Lower leg skin (tissue), 4 donors: ENCODE measurements at regions not wholly inside any gene's neighbourhood (a gene's known extent, or its start where the extent isn't known, plus 50 kb on each side); places are given as distances from the start of the nearest gene placed in this dataset.

Experiments
- DNase-seq, 2 donors: peaks; one replicate each; pipeline ENCODE4 v3.0.0-alpha.2; 2019; ENCODE audit warnings: low spot score in 2 of 2
- H3K4me3 ChIP-seq: fragments of 200-600 bp; sonication (generic); 2 replicates; pipeline ENCODE4 v1.5.1; 2017; ENCODE audit warnings: mild to moderate bottlenecking, low read depth; ENCODE audit not compliant: poor library complexity, severe bottlenecking
- POLR2A ChIP-seq, 2 donors: fragments of 450-650 bp; IDR thresholded peaks; one replicate each; pipeline ENCODE4 v1.6.1; 2016 to 2017; ENCODE audit warnings: antibody characterized with exemption in 2 of 2, mild to moderate bottlenecking in 1 of 2, moderate library complexity in 1 of 2
- WGBS, 2 donors: methylation state at CpG; one replicate each; pipeline ENCODE4 v1.1.5; 2018; 5-methylcytosine and 5-hydroxymethylcytosine counted together
- intact Hi-C: fragments of 100-400 bp; cut with DNase I; formaldehyde crosslinking; loops from one replicate; pipeline ENCODE4 v1.15.0; 2023; ENCODE audit warnings: low total_unique reads
- TF ChIP-seq, protein P1 (sequence below), 3 donors: fragments of 450-650 bp; IDR thresholded peaks; one replicate each; pipeline ENCODE4 v1.5.1; 2016; ENCODE audit warnings: antibody characterized with exemption in 3 of 3, mild to moderate bottlenecking in 3 of 3, moderate library complexity in 2 of 3

DNA sequence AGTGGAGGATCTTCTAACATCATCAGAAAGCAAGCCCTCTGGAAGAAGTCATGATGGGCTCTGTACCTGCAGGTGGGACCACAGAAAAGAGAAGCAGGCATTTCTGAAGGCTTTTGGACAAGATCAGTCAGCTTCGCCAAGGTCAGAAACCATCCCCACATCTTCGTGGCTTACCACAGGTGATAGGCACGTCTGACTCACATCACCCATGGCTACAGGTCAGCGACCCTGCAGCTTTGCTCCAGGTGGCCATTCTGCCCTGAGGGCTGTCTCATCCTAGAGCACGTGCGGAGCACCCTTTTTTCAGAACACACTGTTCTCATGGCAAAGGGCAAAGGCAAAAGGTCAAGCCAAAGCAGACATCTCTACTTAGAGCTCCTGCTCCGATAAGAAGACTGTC, 518.9 kb upstream of the ADARB2 start:
- 76 to 85% methylated on average over 5 to 7 of the region's 7 CpGs for WGBS, 2 donors
- TF ChIP-seq, protein P1, sequence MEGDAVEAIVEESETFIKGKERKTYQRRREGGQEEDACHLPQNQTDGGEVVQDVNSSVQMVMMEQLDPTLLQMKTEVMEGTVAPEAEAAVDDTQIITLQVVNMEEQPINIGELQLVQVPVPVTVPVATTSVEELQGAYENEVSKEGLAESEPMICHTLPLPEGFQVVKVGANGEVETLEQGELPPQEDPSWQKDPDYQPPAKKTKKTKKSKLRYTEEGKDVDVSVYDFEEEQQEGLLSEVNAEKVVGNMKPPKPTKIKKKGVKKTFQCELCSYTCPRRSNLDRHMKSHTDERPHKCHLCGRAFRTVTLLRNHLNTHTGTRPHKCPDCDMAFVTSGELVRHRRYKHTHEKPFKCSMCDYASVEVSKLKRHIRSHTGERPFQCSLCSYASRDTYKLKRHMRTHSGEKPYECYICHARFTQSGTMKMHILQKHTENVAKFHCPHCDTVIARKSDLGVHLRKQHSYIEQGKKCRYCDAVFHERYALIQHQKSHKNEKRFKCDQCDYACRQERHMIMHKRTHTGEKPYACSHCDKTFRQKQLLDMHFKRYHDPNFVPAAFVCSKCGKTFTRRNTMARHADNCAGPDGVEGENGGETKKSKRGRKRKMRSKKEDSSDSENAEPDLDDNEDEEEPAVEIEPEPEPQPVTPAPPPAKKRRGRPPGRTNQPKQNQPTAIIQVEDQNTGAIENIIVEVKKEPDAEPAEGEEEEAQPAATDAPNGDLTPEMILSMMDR (IDR thresholded peaks at IDR 0.05), result no peak
- no peak for TF ChIP-seq POLR2A (IDR thresholded peaks at IDR 0.05)
- no peak for DNase-seq
- no peak overlapping the region for H3K4me3 ChIP-seq
- intact Hi-C loops, result no loop called here

- 28 to 32% methylated on average over 6 of the region's 6 CpGs for WGBS, 2 donors
- no peak for DNase-seq
- H3K4me3 ChIP-seq, result no peak overlapping the region
- no peak for TF ChIP-seq POLR2A (IDR thresholded peaks at IDR 0.05)
- TF ChIP-seq, protein P1 (IDR thresholded peaks at IDR 0.05), result no peak
- intact Hi-C loops, result no loop called here
These were observed 514.8 kb upstream of the ADARB2 start for GRCh38 chr10:2252096-2252495.

GRCh38 chr10:2251631-2252030, 514.3 kb upstream of the ADARB2 start:
- TF ChIP-seq, protein P1 (IDR thresholded peaks at IDR 0.05), result no peak
- TF ChIP-seq POLR2A (IDR thresholded peaks at IDR 0.05), result no peak
- 16 to 17% methylated on average over 8 of the region's 8 CpGs for WGBS, 2 donors
- no peak overlapping the region for H3K4me3 ChIP-seq

DNA sequence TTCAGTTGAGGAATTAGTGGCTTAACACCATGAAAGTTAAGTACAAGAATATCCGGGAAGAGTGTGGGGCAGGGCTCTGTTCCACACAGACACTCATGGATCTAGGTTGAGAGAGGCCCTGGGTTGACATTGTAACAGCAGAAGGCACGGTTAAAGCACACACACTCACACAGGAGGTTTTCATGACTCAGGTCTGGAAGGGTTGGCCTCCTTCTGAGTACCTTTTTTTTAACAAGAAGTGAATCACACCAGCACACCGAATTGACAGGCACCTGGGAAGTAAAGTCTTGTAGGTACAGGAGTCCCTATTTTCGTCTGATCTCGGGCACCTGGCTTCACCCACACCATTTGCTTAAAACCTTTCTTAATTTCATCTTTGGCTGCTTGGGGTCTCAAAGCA, 509.4 kb upstream of the ADARB2 start:
- no peak overlapping the region for H3K4me3 ChIP-seq
- no peak for DNase-seq
- no peak for TF ChIP-seq POLR2A (IDR thresholded peaks at IDR 0.05)
- TF ChIP-seq, protein P1 (IDR thresholded peaks at IDR 0.05), result no peak
- intact Hi-C loops, result no loop called here
- 85 to 89% methylated on average over 5 of the region's 5 CpGs for WGBS, 2 donors

More at GRCh38 chr10:2251631-2252030, 514.3 kb upstream of the ADARB2 start:
- no peak for DNase-seq
- intact Hi-C loops, result no loop called here

- 92 to 97% methylated on average over 5 of the region's 5 CpGs for WGBS, 2 donors
- intact Hi-C loops, result no loop called here
- H3K4me3 ChIP-seq, result no peak overlapping the region
- DNase-seq, result no peak
- TF ChIP-seq, protein P1 (IDR thresholded peaks at IDR 0.05), result no peak
- TF ChIP-seq POLR2A (IDR thresholded peaks at IDR 0.05), result no peak
These were observed 508.3 kb upstream of the ADARB2 start for GRCh38 chr10:2245580-2245979.

DNA sequence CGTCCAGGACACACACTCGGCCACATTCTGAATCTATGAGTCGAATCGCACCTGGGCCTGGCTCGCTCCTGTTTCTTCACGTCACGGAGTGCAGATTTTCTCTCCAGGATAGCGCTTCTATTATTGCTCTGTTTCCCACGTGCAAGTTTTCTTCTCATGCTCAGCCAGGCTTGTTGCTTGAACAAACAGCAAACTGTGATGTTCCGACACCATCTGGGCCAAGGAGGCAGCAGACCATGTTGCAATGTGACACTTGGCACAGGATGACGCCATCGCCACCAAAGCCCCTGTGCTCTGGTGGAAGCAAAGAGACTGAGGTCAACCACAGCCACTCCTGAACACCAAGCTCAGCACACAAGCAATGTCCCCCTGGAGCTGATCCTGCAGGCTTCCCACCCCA, 507.1 kb upstream of the ADARB2 start:
- 83 to 87% methylated on average over 12 of the region's 12 CpGs for WGBS, 2 donors
- no peak for DNase-seq
- TF ChIP-seq, protein P1 (IDR thresholded peaks at IDR 0.05), result no peak
- TF ChIP-seq POLR2A (IDR thresholded peaks at IDR 0.05), result no peak
- no peak overlapping the region for H3K4me3 ChIP-seq
- intact Hi-C loops, result no loop called here
